Prostate gland (tissue), 2 donors: ENCODE measurements at regions not wholly inside any gene's neighbourhood (a gene's known extent, or its start where the extent isn't known, plus 50 kb on each side); places are given as distances from the start of the nearest gene placed in this dataset.

Source experiments
- DNase-seq: peaks from one replicate; pipeline ENCODE4 v3.0.0-alpha.2; 2019; ENCODE audit warnings: low spot score
- H3K27ac ChIP-seq, 2 donors: fragments of 200-600 bp; sonication (generic); 2 replicates each; pipeline ENCODE4 v1.5.1; 2017 to 2019
- H3K27me3 ChIP-seq: fragments of 200-600 bp; sonication (generic); replicated peaks from 2 replicates; pipeline ENCODE4 v1.5.1; 2019; ENCODE audit not compliant: insufficient read depth
- H3K36me3 ChIP-seq, 2 donors: fragments of 200-600 bp; sonication (generic); 1 replicate in 1 of 2; 2 replicates in 1 of 2; pipeline versions ENCODE4 v1.5.1 to v1.8.1; 2017 to 2019
- H3K4me1 ChIP-seq: fragments of 200-600 bp; sonication (generic); replicated peaks from 2 replicates; pipeline ENCODE4 v1.5.1; 2019
- H3K4me3 ChIP-seq, 2 donors: fragments of 200-600 bp; sonication (generic); 2 replicates each; pipeline ENCODE4 v1.5.1; 2017 to 2019
- H3K9me3 ChIP-seq: fragments of 200-600 bp; sonication (generic); 2 replicates; pipeline ENCODE4 v1.5.1; 2017
- POLR2A ChIP-seq: fragments of 450-650 bp; IDR thresholded peaks from one replicate; pipeline ENCODE4 v1.6.1; 2016; ENCODE audit warnings: antibody characterized with exemption, mild to moderate bottlenecking
- POLR2AphosphoS5 ChIP-seq: sonication (generic); formaldehyde crosslinking; IDR thresholded peaks from one replicate; pipeline ENCODE4 v1.6.1; 2017; ENCODE audit warnings: antibody characterized with exemption
- WGBS: methylation state at CpG from one replicate; pipeline ENCODE4 v1.1.5; 2018; 5-methylcytosine and 5-hydroxymethylcytosine counted together
- intact Hi-C: fragments of 100-400 bp; cut with DNase I; formaldehyde crosslinking; loops from one replicate; pipeline ENCODE4 v1.14.2; 2022
- TF ChIP-seq, protein P1 (sequence below), 4 experiments: fragments of 200-600 bp in 2 of 4; fragments of 450-650 bp in 2 of 4; sonication (generic) in 2 of 4; IDR thresholded peaks; 1 replicate in 3 of 4; 2 replicates in 1 of 4; pipeline ENCODE4 v1.5.1; 2016 to 2019; ENCODE audit warnings: antibody characterized with exemption in 4 of 4, mild to moderate bottlenecking in 2 of 4, moderate library complexity in 2 of 4

DNA sequence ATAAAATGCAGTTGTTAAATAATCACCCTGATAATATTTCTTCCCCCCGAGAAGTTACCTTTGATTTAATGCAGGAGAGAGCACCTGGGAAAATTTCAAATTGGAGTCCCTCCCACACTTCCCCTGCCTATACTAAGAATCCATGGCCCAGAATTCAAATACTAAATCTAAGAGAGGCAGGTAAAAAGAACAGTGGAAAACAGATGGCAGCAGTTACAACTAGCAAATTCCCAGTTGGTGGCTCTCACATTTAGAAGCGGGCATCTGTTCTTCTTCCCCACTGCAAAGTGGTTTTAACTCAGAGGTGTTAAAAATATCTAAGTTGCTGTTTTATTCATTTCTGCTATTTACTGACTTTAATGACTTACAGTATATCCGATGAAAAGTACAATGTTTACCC is 210.4 kb upstream of the ELAVL2 start:
- Histone ChIP-seq H3K4me3 (no peak overlapping the region), H3K27me3 (peaks cover 2% of the 10 kb centered on the region), H3K9me3 (no peaks in the 10 kb centered on the region), H3K4me1 (no peaks in the 10 kb centered on the region), H3K27ac (no peak overlapping the region), H3K36me3 (no peaks in the 10 kb centered on the region)
- no peak for TF ChIP-seq POLR2AphosphoS5
- TF ChIP-seq, protein P1, sequence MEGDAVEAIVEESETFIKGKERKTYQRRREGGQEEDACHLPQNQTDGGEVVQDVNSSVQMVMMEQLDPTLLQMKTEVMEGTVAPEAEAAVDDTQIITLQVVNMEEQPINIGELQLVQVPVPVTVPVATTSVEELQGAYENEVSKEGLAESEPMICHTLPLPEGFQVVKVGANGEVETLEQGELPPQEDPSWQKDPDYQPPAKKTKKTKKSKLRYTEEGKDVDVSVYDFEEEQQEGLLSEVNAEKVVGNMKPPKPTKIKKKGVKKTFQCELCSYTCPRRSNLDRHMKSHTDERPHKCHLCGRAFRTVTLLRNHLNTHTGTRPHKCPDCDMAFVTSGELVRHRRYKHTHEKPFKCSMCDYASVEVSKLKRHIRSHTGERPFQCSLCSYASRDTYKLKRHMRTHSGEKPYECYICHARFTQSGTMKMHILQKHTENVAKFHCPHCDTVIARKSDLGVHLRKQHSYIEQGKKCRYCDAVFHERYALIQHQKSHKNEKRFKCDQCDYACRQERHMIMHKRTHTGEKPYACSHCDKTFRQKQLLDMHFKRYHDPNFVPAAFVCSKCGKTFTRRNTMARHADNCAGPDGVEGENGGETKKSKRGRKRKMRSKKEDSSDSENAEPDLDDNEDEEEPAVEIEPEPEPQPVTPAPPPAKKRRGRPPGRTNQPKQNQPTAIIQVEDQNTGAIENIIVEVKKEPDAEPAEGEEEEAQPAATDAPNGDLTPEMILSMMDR (IDR thresholded peaks at IDR 0.05) = no peak
- TF ChIP-seq POLR2A = no peak
- intact Hi-C loops = no loop called here
- no peak for DNase-seq
- WGBS = 62% methylated on average over 3 of the region's 3 CpGs

DNA sequence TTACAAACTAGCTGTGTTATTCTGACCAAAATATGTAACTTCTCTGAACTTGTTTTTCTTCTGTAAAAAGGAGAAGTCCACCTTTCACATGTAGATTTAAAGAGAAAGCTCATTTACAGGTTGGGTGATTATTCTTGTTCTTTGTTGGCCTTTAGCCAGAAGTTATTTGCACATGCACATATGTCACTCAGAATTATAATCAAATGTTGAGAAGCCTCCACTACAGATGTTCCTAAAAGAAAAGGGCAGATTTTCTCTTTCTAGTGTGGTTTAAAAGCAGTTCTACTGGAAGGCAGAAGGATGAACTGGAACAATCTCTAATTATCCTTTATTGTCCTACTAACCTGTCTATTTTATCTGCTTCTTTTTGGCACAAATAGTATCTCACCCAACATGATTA is 209.8 kb upstream of the ELAVL2 start:
- intact Hi-C loops = no loop called here
- H3K27me3 ChIP-seq = peaks cover 2% of the 10 kb centered on the region

DNA sequence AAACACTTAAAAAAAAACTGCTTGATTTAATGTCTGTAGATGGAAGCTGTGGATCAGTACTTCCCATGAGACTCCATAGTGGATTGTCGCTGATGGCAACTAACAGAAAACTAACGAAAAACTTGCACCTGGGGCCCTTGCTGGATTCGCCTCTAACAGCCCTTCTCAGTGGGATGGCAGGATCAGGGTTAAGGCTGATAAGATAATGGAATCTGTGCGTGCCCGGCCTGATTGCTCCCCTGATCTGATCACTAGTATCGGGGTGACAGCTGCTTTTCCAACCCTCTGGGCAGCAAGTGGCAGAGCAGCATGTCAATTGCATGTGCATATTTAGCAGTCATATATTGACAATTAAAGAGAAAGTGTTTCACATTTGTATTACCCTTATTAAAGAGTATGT is 185.8 kb upstream of the ELAVL2 start:
- Histone ChIP-seq H3K36me3 (no peaks in the 10 kb centered on the region), H3K4me3 (no peak overlapping the region), H3K4me1 (no peaks in the 10 kb centered on the region), H3K9me3 (no peaks in the 10 kb centered on the region), H3K27me3 (no peaks in the 10 kb centered on the region), H3K27ac (no peak overlapping the region)
- no peak for DNase-seq
- WGBS = 81% methylated on average over 6 of the region's 6 CpGs
- no peak for TF ChIP-seq POLR2AphosphoS5
- TF ChIP-seq, protein P1 (IDR thresholded peaks at IDR 0.05) = no peak
- TF ChIP-seq POLR2A = no peak
- intact Hi-C loops = no loop called here

More for the DNA sequence above, 209.8 kb upstream of the ELAVL2 start:
- Histone ChIP-seq H3K27ac (no peak overlapping the region), H3K9me3 (no peaks in the 10 kb centered on the region), H3K4me3 (no peak overlapping the region), H3K36me3 (no peaks in the 10 kb centered on the region), H3K4me1 (no peaks in the 10 kb centered on the region)
- TF ChIP-seq POLR2AphosphoS5 = no peak
- TF ChIP-seq, protein P1 (IDR thresholded peaks at IDR 0.05) = no peak
- DNase-seq = no peak

DNA sequence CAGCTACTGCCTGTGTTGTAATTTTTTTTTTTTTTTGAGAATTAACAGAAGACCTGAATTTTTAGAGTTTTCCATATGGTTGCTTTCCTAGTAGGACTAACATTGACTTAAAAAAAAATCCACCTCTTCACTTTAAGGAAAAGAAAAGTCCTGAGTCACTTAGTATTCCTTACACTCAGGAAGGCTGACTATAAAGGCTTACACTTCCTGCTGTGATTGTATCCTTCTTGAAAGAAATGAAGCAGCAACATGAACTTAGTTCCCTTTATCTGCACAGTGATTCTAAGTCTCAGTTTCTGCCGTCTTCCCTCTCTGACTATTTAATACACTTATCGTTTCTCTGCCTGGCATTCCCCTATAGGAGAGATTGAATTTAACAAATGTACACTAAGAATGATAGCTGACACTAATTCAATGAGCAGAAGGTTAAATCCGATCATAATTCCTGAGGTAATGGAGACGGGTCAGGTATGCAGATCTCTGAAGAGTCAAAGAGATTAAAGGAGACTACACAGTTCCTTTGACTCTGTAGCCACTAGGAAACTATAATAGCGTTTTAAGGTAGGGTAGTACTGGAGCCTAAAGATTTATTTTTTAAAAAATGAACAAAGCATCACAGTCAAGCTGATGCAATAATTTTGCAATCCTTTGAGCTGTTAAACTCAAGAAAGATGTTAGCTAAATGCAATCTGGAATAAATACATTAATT is 185.1 kb upstream of the ELAVL2 start:
- Histone ChIP-seq H3K36me3 (no peaks in the 10 kb centered on the region), H3K27me3 (no peaks in the 10 kb centered on the region), H3K27ac (no peak overlapping the region), H3K4me3 (no peak overlapping the region), H3K4me1 (no peaks in the 10 kb centered on the region), H3K9me3 (no peaks in the 10 kb centered on the region)
- no peak for TF ChIP-seq POLR2AphosphoS5
- TF ChIP-seq, protein P1 (IDR thresholded peaks at IDR 0.05) = no peak
- TF ChIP-seq POLR2A = no peak
- 74% methylated on average over 5 of the region's 5 CpGs for WGBS
- DNase-seq = no peak
- intact Hi-C loops = no loop called here

DNA sequence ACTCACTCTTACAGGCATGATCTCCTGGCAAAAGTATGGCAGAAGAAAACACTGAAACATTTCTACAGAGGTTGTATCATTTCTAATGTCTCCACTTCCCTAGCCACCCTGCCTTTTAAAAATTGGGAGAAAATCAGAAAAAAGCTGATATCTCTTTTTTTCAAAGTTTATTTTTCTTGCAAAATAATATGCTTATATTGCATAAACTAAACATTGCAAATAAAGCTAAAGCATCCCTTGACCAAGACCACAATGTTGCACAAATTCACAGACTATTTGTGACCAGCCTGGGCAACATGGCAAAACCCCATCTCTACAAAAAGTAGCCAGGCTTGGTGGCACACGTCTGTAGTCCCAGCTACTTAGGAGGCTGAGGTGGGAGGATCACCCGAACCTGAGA is 183.3 kb upstream of the ELAVL2 start:
- Histone ChIP-seq H3K36me3 (no peaks in the 10 kb centered on the region), H3K4me3 (no peak overlapping the region), H3K9me3 (no peaks in the 10 kb centered on the region), H3K27ac (no peak overlapping the region), H3K27me3 (no peaks in the 10 kb centered on the region), H3K4me1 (no peaks in the 10 kb centered on the region)
- no peak for DNase-seq
- intact Hi-C loops = no loop called here
- WGBS = 78% methylated on average over 2 of the region's 2 CpGs
- TF ChIP-seq, protein P1 (IDR thresholded peaks at IDR 0.05) = no peak
- TF ChIP-seq POLR2AphosphoS5 (no peak), POLR2A (no peak)
